MM.1S (cell line): ENCODE measurements at regions not wholly inside any gene's neighbourhood (a gene's known extent, or its start where the extent isn't known, plus 50 kb on each side); places are given as distances from the start of the nearest gene placed in this dataset.

ENCODE experiments used
- DNase-seq: peaks from one replicate; pipeline ENCODE4 v3.0.0-alpha.2; 2015
- H2AFZ ChIP-seq: fragments of 300-600 bp; sonication (generic); 2 replicates; pipeline ENCODE4 v1.6.0; 2016; ENCODE audit warnings: antibody characterized with exemption, low read length
- H3F3A ChIP-seq: fragments of 300-600 bp; sonication (generic); 2 replicates; pipeline ENCODE4 v1.6.1; 2016; ENCODE audit warnings: mild to moderate bottlenecking, antibody characterized with exemption, low read length, moderate library complexity, mixed read lengths; ENCODE audit not compliant: insufficient read depth
- H3K27ac ChIP-seq: fragments of 300-600 bp; sonication (generic); 2 replicates; pipeline ENCODE4 v1.5.1; 2016; ENCODE audit warnings: mild to moderate bottlenecking, low read length
- H3K27me3 ChIP-seq: fragments of 300-600 bp; sonication (generic); replicated peaks from 2 replicates; pipeline ENCODE4 v1.6.0; 2016; ENCODE audit warnings: low read length; ENCODE audit not compliant: insufficient read depth
- H3K36me3 ChIP-seq: fragments of 300-600 bp; sonication (generic); replicated peaks from 2 replicates; pipeline ENCODE4 v1.6.1; 2016; ENCODE audit warnings: mild to moderate bottlenecking, low read length, mixed read lengths; ENCODE audit not compliant: insufficient read depth
- H3K4me1 ChIP-seq: fragments of 300-600 bp; sonication (generic); 2 replicates; pipeline ENCODE4 v1.6.1; 2016; ENCODE audit warnings: low read length, mixed read lengths
- H3K4me2 ChIP-seq: fragments of 300-600 bp; sonication (generic); 2 replicates; pipeline ENCODE4 v1.6.0; 2016; ENCODE audit warnings: low read depth, low read length
- H3K4me3 ChIP-seq: fragments of 300-600 bp; sonication (generic); 2 replicates; pipeline ENCODE4 v1.5.1; 2016; ENCODE audit warnings: low read length, mixed read lengths
- H3K79me2 ChIP-seq: fragments of 300-600 bp; sonication (generic); 2 replicates; pipeline ENCODE4 v1.6.1; 2016; ENCODE audit warnings: mixed run types, low read length, mixed read lengths
- H3K9ac ChIP-seq: fragments of 300-600 bp; sonication (generic); 2 replicates; pipeline ENCODE4 v1.6.1; 2016; ENCODE audit warnings: low read length, mixed read lengths
- H3K9me2 ChIP-seq: fragments of 300-600 bp; sonication (generic); replicated peaks from 2 replicates; pipeline ENCODE4 v1.6.1; 2016; ENCODE audit warnings: mild to moderate bottlenecking, low read length, mixed read lengths; ENCODE audit not compliant: insufficient read depth
- H3K9me3 ChIP-seq: fragments of 300-600 bp; sonication (generic); replicated peaks from 2 replicates; pipeline ENCODE4 v1.6.1; 2016; ENCODE audit warnings: mild to moderate bottlenecking, low read length, mixed read lengths; ENCODE audit not compliant: insufficient read depth
- H4K20me1 ChIP-seq: fragments of 300-600 bp; sonication (generic); 2 replicates; pipeline ENCODE4 v1.6.1; 2016; ENCODE audit warnings: mild to moderate bottlenecking, low read length, moderate library complexity, mixed read lengths; ENCODE audit not compliant: insufficient read depth
- EZH2 ChIP-seq: fragments of 300-600 bp; sonication (generic); optimal IDR thresholded peaks from 2 replicates; pipeline ENCODE3; 2017; ENCODE audit warnings: low read depth, mild to moderate bottlenecking, antibody characterized with exemption, low read length, mixed read lengths
- EZH2phosphoT487 ChIP-seq: fragments of 300-600 bp; sonication (generic); IDR thresholded peaks from 2 replicates; pipeline ENCODE4 v1.6.1; 2018; ENCODE audit warnings: antibody characterized with exemption, low read length
- TF ChIP-seq, protein P1 (sequence below): fragments of 300-600 bp; sonication (generic); IDR thresholded peaks from 2 replicates; pipeline ENCODE4 v1.5.1; 2016; ENCODE audit warnings: antibody characterized with exemption, low read length, mixed read lengths

DNA sequence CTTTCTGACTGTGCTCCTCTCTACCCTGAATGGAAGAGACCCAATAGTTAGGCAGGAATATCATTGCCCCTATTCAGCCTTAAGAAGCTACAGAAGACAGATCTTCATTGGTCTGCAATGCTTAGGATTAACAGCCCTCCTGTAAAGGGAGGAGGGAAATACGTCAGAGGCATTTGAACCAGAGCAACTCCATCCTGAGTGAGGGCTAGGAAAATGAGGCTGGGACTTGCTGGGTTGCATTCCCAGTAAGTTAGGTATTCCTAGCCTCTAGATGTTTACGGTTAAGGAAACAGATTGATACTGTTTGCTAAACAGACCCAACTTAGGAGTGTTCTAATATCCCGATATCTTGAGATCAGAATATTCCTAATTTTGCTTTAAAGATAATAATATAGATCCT is 63.5 kb downstream of the PCDH18 start:
- no peak for TF ChIP-seq EZH2phosphoT487
- TF ChIP-seq, protein P1, sequence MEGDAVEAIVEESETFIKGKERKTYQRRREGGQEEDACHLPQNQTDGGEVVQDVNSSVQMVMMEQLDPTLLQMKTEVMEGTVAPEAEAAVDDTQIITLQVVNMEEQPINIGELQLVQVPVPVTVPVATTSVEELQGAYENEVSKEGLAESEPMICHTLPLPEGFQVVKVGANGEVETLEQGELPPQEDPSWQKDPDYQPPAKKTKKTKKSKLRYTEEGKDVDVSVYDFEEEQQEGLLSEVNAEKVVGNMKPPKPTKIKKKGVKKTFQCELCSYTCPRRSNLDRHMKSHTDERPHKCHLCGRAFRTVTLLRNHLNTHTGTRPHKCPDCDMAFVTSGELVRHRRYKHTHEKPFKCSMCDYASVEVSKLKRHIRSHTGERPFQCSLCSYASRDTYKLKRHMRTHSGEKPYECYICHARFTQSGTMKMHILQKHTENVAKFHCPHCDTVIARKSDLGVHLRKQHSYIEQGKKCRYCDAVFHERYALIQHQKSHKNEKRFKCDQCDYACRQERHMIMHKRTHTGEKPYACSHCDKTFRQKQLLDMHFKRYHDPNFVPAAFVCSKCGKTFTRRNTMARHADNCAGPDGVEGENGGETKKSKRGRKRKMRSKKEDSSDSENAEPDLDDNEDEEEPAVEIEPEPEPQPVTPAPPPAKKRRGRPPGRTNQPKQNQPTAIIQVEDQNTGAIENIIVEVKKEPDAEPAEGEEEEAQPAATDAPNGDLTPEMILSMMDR: no peak
- TF ChIP-seq EZH2: no peak

GRCh38 chr4:137467537-137467936 is 64.8 kb downstream of the PCDH18 start:
- no peak overlapping the region for H3K9ac ChIP-seq
- H3K4me1 ChIP-seq: no peaks in the 10 kb centered on the region
- H4K20me1 ChIP-seq: no peaks in the 10 kb centered on the region
- H3K79me2 ChIP-seq: no peaks in the 10 kb centered on the region
- DNase-seq: no peak
- H3K9me2 ChIP-seq: no peaks in the 10 kb centered on the region
- TF ChIP-seq, protein P1: no peak
- TF ChIP-seq EZH2 (no peak), EZH2phosphoT487 (no peak)
- H3K27me3 ChIP-seq: no peaks in the 10 kb centered on the region
- H3K9me3 ChIP-seq: no peaks in the 10 kb centered on the region
- no peak overlapping the region for H3K4me3 ChIP-seq
- no peaks in the 10 kb centered on the region for H3K36me3 ChIP-seq
- H3K4me2 ChIP-seq: no peak overlapping the region
- H3K27ac ChIP-seq: no peak overlapping the region
- H3F3A ChIP-seq: no peaks in the 10 kb centered on the region
- no peak overlapping the region for H2AFZ ChIP-seq

More for the DNA sequence above, 63.5 kb downstream of the PCDH18 start:
- Histone ChIP-seq H3K4me2 (no peak overlapping the region), H3K79me2 (no peaks in the 10 kb centered on the region), H3K9ac (no peak overlapping the region), H3K27me3 (no peaks in the 10 kb centered on the region), H3F3A (no peaks in the 10 kb centered on the region), H4K20me1 (no peaks in the 10 kb centered on the region), H3K4me3 (no peak overlapping the region), H3K9me3 (no peaks in the 10 kb centered on the region), H3K9me2 (no peaks in the 10 kb centered on the region), H3K4me1 (no peaks in the 10 kb centered on the region), H3K36me3 (no peaks in the 10 kb centered on the region), H2AFZ (no peak overlapping the region), H3K27ac (no peak overlapping the region)
- no peak for DNase-seq

DNA sequence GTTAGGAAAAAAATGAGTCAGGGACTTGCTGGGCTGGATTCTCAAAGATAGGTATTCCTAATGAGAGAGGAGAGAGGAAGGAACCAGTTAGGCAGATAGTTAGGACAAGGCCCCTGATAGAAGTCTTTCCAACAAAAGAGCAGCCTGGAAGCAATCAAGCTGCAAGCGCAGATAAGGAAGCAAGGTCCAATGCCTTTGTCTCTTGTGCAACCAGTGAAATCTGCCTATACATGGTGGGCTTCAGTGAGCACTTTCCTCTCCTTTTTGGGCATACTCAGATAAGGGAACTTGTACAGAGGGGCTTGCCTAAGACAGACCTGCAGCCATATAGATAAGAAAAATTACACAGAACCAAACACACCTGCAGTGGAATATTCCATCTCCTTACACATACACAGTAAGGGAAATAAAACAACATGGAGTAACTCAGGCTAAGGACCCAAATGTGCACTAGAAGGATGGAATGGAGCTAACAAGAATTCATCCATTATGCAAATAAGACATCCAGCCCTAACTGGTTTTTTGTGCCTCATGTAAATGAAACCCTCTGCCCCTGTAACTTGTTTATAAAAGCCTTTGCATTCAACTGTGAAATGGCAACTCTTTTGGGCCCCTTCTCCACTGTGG is 68.8 kb downstream of the PCDH18 start:
- Histone ChIP-seq H3K36me3 (no peaks in the 10 kb centered on the region), H3K4me2 (no peak overlapping the region), H3K4me1 (no peaks in the 10 kb centered on the region), H3K9me2 (no peaks in the 10 kb centered on the region), H4K20me1 (no peaks in the 10 kb centered on the region), H3F3A (no peaks in the 10 kb centered on the region), H3K9ac (no peak overlapping the region), H3K27ac (no peak overlapping the region), H2AFZ (no peak overlapping the region), H3K79me2 (no peaks in the 10 kb centered on the region), H3K9me3 (no peaks in the 10 kb centered on the region), H3K4me3 (no peak overlapping the region), H3K27me3 (no peaks in the 10 kb centered on the region)
- DNase-seq: no peak
- no peak for TF ChIP-seq EZH2phosphoT487
- TF ChIP-seq, protein P1: no peak
- no peak for TF ChIP-seq EZH2
